MCF 10A (cell line): ENCODE measurements at regions not wholly inside any gene's neighbourhood (a gene's known extent, or its start where the extent isn't known, plus 50 kb on each side); places are given as distances from the start of the nearest gene placed in this dataset.

Experiments used
- BruUV-seq: library from RNA; stranded (reverse); fragments of 400-500 nt; replicated peaks from 2 replicates; lab custom pipeline; 2021; lab: Mats Ljungman, UMichigan
- CTCF ChIA-PET: fragments of 300-600 bp; sonication (Branson Sonifier 250); formaldehyde crosslinking; extraction: SDS; loops from one replicate; lab custom pipeline; 2021; ENCODE audit warnings: antibody characterized with exemption, inconsistent platforms; lab: Yijun Ruan, JAX
- POLR2A ChIA-PET: fragments of 300-600, 350-650 bp; sonication (Branson Sonifier 250); formaldehyde crosslinking; extraction: SDS; loops from one replicate; lab custom pipeline; 2020; ENCODE audit warnings: antibody characterized with exemption, inconsistent platforms; lab: Yijun Ruan, JAX
- DNase-seq: peaks from one replicate; pipeline ENCODE4 v3.0.0-alpha.2; 2018; ENCODE audit not compliant: unreplicated experiment
- H3K27ac Mint-ChIP-seq: one replicate; pipeline ENCODE4 v1.8.0; 2022; ENCODE audit warnings: mild to moderate bottlenecking, low read depth, mixed read lengths; ENCODE audit not compliant: unreplicated experiment
- H3K27me3 Mint-ChIP-seq: one replicate; pipeline ENCODE4 v1.8.0; 2022; ENCODE audit warnings: mixed read lengths; ENCODE audit not compliant: insufficient read depth, unreplicated experiment
- H3K36me3 Mint-ChIP-seq: one replicate; pipeline ENCODE4 v1.8.0; 2022; ENCODE audit warnings: mild to moderate bottlenecking, moderate library complexity, mixed read lengths; ENCODE audit not compliant: insufficient read depth, unreplicated experiment
- H3K4me1 Mint-ChIP-seq: one replicate; pipeline ENCODE4 v1.8.0; 2022; ENCODE audit warnings: mixed read lengths; ENCODE audit not compliant: insufficient read depth, unreplicated experiment
- H3K4me3 Mint-ChIP-seq: one replicate; pipeline ENCODE4 v1.8.0; 2022; ENCODE audit warnings: mild to moderate bottlenecking, moderate library complexity, mixed read lengths; ENCODE audit not compliant: unreplicated experiment
- H3K9me3 Mint-ChIP-seq: one replicate; pipeline ENCODE4 v1.8.0; 2022; ENCODE audit warnings: mixed read lengths; ENCODE audit not compliant: unreplicated experiment
- intact Hi-C: fragments of 100-400 bp; cut with micrococcal nuclease; formaldehyde crosslinking; loops from 2 replicates; pipeline ENCODE4 v1.14.1; 2022
- TF ChIP-seq, protein P1 (sequence below): fragments of 200-600 bp; IDR thresholded peaks from one replicate; pipeline ENCODE4 v1.8.0; 2022; ENCODE audit warnings: antibody characterized with exemption, mild to moderate bottlenecking; ENCODE audit not compliant: unreplicated experiment

- H3K9me3 Mint-ChIP-seq: no peaks in the 10 kb centered on the region
- ChIA-PET POLR2A (no interaction called here), CTCF (interaction anchor here (0.6 to 0.7 kb wide), 2 partner anchors 9 to 314 kb away, joined by 3 read pairs; no protein-coding TSS in a partner anchor)
- no TSS peak for BruUV-seq
- H3K4me1 Mint-ChIP-seq: no peaks in the 10 kb centered on the region
- intact Hi-C loops: no loop called here
- H3K27ac Mint-ChIP-seq: no peak overlapping the region
- peaks cover 6% of the 10 kb centered on the region for H3K36me3 Mint-ChIP-seq
- DNase-seq: no peak
- TF ChIP-seq, protein P1, sequence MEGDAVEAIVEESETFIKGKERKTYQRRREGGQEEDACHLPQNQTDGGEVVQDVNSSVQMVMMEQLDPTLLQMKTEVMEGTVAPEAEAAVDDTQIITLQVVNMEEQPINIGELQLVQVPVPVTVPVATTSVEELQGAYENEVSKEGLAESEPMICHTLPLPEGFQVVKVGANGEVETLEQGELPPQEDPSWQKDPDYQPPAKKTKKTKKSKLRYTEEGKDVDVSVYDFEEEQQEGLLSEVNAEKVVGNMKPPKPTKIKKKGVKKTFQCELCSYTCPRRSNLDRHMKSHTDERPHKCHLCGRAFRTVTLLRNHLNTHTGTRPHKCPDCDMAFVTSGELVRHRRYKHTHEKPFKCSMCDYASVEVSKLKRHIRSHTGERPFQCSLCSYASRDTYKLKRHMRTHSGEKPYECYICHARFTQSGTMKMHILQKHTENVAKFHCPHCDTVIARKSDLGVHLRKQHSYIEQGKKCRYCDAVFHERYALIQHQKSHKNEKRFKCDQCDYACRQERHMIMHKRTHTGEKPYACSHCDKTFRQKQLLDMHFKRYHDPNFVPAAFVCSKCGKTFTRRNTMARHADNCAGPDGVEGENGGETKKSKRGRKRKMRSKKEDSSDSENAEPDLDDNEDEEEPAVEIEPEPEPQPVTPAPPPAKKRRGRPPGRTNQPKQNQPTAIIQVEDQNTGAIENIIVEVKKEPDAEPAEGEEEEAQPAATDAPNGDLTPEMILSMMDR: no peak
- H3K4me3 Mint-ChIP-seq: no peak overlapping the region
- H3K27me3 Mint-ChIP-seq: no peaks in the 10 kb centered on the region
These were observed 356.0 kb upstream of the TNP1 start for GRCh38 chr2:217215877-217216276.

- Mint-ChIP-seq H3K27me3 (no peaks in the 10 kb centered on the region), H3K36me3 (no peaks in the 10 kb centered on the region), H3K27ac (no peak overlapping the region), H3K4me3 (no peak overlapping the region), H3K4me1 (no peaks in the 10 kb centered on the region), H3K9me3 (no peaks in the 10 kb centered on the region)
- TF ChIP-seq, protein P1: no peak
- intact Hi-C loops: loop anchor here (2.0 kb wide), 1 partner anchor 68 kb away; no protein-coding TSS in a partner anchor
- ChIA-PET CTCF (no interaction called here), POLR2A (interaction anchor here (0.6 kb wide), 1 partner anchor 1750 kb away, joined by 3 read pairs; no protein-coding TSS in a partner anchor)
- BruUV-seq: no TSS peak
- no peak for DNase-seq
These were observed 349.0 kb upstream of the TNP1 start for GRCh38 chr2:217208867-217209266.

DNA sequence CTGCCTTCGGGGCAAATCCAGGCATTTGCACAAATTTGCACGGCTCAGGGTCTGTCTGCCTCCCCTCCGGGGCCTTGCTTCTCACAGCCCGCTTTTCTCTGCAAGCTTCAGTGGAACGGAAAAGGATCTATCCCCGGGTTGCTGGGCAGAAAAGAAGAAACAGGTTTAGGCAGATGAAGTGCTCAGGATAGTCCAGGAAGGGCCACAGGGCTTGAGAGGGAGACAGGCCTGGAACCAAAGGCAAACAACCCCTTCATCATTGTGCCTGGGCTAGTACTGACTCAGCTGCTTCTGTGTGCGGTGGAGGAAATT, 347.8 kb upstream of the TNP1 start:
- TF ChIP-seq, protein P1: no peak
- no peak overlapping the region for H3K4me3 Mint-ChIP-seq
- intact Hi-C loops: loop anchor here (2.0 kb wide), 1 partner anchor 69 kb away; no protein-coding TSS in a partner anchor
- no peak for DNase-seq
- no peaks in the 10 kb centered on the region for H3K36me3 Mint-ChIP-seq
- H3K27me3 Mint-ChIP-seq: no peaks in the 10 kb centered on the region
- H3K27ac Mint-ChIP-seq: no peak overlapping the region
- BruUV-seq: no TSS peak
- H3K4me1 Mint-ChIP-seq: no peaks in the 10 kb centered on the region
- CTCF ChIA-PET: no interaction called here
- POLR2A ChIA-PET: no interaction called here
- H3K9me3 Mint-ChIP-seq: no peaks in the 10 kb centered on the region

GRCh38 chr2:217206907-217207698, 347.2 kb upstream of the TNP1 start:
- Mint-ChIP-seq H3K27ac (no peak overlapping the region), H3K4me1 (no peaks in the 10 kb centered on the region), H3K36me3 (no peaks in the 10 kb centered on the region), H3K9me3 (no peaks in the 10 kb centered on the region), H3K27me3 (no peaks in the 10 kb centered on the region), H3K4me3 (no peak overlapping the region)
- intact Hi-C loops: no loop called here
- DNase-seq: no peak
- TF ChIP-seq, protein P1: no peak
- no TSS peak for BruUV-seq
- CTCF ChIA-PET: interaction anchor here (0.6 kb wide), 1 partner anchor 9 kb away, joined by 3 read pairs; no protein-coding TSS in a partner anchor
- POLR2A ChIA-PET: no interaction called here
